HTR-8/SVneo (cell line): ENCODE measurements at regions not wholly inside any gene's neighbourhood (a gene's known extent, or its start where the extent isn't known, plus 50 kb on each side); places are given as distances from the start of the nearest gene placed in this dataset.

Experiments
- DNase-seq: peaks from one replicate; pipeline ENCODE4 v3.0.0; 2011; ENCODE audit warnings: low spot score, mixed read lengths; ENCODE audit not compliant: insufficient read length
- FAIRE-seq: peaks from 2 replicates; lab custom pipeline; 2011; peaks lifted over from hg19 to GRCh38; lab: Jason Lieb, UNC

DNA sequence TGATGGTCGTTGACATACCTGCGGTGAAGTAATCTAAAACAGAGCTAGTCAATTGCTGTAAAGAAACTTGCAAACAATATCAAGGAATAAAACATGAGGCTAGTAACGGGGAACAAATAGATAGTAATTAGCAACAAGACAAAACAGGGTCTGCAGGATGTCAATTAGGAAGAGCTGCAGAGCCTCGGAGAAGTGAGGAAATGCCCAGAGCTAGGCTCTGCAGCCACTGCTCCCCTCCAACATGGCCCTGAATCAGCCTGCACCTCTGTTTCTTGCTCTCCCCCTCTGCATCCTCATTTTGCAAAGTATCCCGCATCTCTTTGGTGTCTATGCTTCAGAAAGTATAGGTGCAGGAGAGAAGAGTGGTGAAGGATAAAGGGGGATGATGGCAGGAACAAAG, 507.4 kb upstream of the FAT3 start:
- FAIRE-seq (no peak), DNase-seq (no peak)

DNA sequence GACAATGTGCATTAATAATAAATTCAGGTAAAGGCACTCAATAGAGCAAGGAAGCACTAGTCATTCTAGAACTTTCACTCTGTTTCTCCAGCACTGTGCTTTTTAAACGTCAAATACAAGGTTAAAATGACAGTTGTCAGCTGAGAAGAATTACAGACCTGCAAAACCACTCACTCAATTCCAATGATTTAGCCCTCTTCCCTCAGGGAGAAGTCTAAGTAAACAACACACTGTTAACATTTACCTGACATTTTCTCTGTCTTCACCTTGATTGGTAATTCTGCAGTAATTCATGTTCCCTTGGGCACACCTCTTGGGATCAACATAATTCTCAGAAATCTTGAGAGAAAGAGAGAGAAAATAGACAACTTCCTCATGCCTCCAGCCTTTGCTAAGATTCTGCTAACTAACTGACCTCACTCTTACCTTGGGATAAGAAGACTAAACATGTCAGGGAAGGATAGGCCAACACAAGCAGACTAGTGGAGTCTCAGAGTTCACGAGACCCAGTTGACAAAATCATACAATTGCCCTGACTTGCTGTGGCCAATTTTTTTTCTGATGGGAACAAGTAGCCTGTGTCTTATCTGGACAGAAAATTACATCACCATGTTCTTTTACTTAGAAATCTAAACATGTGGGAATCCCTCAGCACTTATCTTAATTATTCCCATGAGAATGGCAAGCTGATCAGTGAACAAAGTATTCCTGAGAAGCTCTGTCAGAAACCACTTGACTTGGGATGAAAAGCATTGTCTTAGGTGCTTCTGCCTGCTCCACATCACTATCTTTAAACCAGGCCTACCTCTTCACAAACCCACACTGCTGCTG, 516.8 kb upstream of the FAT3 start:
- no peak for DNase-seq
- FAIRE-seq: no peak

DNA sequence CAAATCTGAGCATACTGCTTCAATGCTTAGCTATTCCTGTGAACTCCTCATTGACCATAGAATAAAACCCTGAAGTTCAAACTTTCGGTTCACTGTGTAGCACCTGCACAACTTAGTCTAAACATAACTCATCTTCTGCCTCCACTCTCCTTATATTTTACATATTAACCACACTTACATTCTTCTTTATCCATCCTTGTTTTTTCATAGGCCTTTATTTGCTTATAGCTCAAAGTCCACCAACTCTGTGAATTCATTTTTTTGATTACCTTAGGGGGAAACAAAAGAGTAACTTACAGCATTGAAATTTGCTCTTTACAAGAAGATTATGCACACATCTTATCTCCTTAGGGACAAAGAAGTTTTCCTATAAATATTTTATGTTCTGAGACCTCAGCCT, 521.6 kb upstream of the FAT3 start:
- no peak for FAIRE-seq

DNA sequence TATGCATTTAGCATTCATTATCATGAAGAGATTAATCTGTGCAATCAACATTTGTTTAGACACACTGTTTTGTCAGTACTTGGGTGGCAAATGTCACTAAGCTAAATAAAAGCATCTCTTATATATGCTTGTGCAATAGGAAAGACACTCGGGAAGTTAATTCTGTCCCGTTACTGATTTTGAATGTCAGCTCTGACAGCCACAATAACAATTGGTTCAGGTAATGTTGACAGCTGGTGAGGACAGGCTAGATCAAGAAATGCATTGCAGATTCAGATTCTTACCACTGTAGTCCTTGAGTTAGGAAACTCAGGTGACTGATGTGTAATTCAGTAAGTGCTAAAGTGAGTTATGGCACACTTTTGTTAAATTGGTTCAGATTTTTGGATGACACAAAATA, 523.8 kb upstream of the FAT3 start:
- FAIRE-seq: no peak
- DNase-seq: no peak

More for the DNA sequence above, 521.6 kb upstream of the FAT3 start:
- DNase-seq: no peak

DNA sequence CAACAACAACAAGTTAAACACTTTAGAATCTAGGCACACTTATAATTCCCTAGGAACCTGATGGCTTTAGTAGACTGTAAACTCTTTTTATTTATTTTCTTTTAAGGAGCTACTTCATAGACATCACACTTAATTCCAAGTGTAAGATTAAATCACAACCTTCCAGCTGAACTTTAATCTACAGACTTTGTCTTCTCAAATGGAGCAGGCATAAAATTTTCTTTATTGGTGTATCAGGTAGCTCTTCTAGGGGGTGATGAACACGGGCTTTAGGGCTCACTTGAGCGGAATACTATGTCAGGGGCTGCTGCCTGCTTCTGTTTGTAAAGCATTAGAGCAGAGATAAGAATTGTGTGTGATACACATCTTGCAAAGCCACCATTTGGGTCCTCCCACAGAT, 525.8 kb upstream of the FAT3 start:
- FAIRE-seq (no peak), DNase-seq (no peak)

GRCh38 chr11:91694331-91694730, 530.3 kb upstream of the FAT3 start:
- FAIRE-seq (no peak), DNase-seq (no peak)

DNA sequence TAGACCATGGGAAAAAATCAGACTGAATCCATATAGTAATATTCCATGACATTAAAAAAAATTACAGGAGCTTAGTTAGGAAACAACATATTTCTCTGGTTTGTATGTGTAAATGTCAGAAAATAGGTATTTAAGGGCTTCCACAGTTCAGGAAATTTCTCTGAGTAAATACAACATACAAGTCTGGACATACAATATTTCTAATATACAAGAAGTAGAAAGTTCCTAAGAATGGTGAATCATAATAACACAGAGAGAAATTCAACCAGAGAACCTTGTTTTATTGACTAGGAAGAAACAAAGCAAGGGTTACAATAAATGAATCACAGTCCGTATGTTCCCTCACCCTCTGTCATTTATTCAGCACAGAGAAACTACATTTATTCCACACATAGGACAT, 532.7 kb upstream of the FAT3 start:
- FAIRE-seq: no peak
- no peak for DNase-seq

DNA sequence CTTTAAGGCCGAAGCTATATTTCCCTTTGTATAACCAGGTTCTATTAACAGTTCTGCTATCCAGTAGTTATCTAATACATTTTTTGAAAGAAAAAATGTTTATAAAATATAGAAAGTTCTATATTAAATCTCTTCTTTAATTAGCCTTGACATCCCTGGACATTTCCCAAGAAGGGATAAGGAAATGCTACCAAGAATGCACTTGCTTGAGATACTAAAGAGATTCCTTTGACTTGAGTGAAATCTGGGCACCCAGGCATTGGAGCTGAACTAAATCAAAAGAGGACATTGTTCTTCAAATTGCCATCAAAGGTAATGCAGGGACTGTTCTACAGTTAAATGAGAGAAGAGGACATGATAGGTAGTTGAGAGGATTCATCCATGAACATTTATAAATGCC, 535.9 kb upstream of the FAT3 start:
- DNase-seq: no peak
- no peak for FAIRE-seq

DNA sequence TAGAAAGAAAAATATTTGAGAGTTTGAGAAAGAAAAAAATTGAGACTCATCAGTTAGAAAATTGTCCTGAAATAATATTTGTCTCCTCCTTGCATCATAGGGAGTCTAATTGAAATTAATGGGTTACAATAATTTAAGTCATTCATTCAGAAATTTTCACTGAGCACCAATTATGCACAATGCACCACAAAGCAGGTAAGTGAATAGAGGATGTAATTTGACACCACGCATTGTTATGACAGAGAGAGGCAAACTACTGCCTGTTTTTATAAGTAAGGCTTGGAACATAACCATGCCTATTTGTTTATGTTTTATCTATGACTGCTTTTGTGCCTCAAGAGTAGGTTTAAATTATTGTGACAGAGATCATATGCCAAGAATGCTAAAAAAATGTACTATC, 537.9 kb upstream of the FAT3 start:
- no peak for FAIRE-seq

GRCh38 chr11:91686281-91686680, 538.3 kb upstream of the FAT3 start:
- DNase-seq (no peak), FAIRE-seq (no peak)

More for the DNA sequence above, 537.9 kb upstream of the FAT3 start:
- DNase-seq: no peak

DNA sequence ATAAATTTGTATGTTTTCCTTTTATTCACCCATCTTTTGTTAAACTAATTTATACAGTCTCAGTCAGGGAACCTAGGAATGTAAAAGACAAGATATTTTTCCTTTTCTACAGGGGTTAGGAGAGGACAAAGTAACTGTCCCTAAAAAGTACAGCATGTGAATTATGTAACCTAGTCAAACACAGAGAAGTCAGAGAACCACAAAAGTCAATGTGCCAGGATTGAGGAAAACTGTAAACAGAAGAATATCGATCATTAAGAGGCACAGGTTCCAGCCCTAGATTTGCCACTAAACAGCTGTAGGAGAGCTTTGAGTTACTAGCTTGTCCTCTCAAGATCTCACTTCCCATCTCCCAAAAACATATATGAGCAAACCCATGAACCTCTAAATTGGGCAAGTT, 550.9 kb upstream of the FAT3 start:
- DNase-seq (no peak), FAIRE-seq (no peak)

GRCh38 chr11:91664521-91664920, 560.1 kb upstream of the FAT3 start:
- FAIRE-seq: no peak
- no peak for DNase-seq

- DNase-seq (no peak), FAIRE-seq (no peak)
These were observed 564.6 kb upstream of the FAT3 start for GRCh38 chr11:91660036-91660435.

- no peak for DNase-seq
- FAIRE-seq: no peak
These were observed 569.9 kb upstream of the FAT3 start for GRCh38 chr11:91654686-91655085.

DNA sequence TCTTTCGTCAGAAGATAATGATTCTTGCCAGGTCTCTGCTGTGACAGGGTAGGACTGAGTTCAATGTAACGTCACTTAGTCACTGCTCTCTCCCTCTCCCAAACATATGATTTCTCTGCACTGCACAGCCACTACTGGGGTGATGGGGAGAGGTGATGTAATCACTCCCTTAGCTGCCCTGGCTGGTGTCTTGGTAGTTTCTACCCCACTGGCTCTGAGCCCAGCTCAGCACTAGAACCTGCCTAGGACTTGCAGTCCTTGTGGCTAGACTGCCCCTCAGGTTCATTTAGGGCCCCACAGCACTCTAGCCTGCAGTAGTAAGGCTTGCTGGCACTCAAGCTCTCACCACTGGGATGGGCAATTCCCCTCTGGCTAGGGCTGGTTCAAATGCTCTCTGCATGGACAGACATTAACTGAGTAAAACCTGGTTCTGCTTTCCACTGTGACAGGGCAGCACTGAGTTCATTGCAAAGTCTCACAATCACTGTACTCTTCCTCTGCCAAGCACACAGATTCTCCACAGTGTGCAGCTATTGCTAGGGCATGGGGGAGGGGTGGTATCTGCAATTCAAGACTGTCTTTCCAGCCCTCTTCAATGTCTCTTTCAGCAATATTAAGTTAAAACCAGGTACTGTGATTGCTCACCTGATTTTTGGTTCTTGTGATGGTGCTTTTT, 571.4 kb upstream of the FAT3 start:
- no peak for FAIRE-seq
- no peak for DNase-seq

DNA sequence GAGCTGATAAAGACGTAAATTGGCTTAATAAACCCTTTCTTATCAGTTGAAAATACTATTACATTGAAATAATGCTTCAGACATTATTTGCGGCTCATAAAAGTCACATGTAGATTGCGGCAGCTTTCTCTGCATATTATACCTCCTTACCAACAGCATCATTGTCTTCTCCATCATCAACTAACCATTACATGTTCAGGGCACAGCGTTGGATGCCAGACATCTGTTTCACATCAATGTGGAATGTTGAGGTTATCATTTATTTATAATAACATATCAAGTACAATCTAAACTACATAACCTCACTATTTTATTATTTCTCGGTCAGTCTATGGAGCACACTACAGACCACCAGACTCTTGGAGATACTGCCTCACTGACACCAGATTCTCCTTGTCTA, 573.8 kb upstream of the FAT3 start:
- DNase-seq (no peak), FAIRE-seq (no peak)

DNA sequence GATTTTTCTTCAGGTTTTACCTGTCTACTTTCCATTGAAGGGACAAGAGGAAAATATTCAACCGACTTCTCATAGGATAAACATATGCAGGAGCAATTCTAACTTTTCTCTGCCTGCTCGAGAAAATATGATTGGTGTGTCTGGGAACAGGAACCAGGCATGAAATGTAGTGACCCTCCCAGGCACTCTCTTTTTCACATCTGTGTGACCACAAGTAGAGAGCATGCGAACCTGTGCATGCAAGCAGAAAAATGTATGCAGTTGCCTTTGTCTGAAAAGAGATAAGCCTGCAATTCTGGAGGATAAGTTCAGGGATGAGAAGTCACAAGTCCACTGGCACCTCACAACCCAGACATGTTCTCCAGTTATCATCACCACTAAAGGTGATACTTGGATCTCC, 583.5 kb upstream of the FAT3 start:
- DNase-seq (no peak), FAIRE-seq (no peak)

DNA sequence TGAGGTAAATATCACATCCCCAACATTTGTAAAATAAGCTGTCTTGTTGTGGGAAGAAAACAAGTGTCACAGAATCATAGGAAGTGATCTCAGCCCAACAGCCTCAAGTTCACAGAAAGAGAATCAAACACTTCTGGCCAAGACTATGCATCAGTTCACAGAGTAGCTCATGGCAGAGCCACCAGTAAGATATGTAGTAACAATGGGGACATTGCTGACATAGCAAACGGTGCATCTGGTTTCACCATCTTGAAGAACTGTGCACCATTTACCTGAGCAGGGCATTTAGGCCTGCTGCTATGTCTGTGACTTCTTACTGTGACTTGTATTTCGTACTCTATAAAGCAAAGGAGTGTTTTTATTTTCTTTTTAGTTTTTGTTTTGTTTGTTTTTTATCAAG, 585.3 kb upstream of the FAT3 start:
- FAIRE-seq: no peak
- DNase-seq: no peak

DNA sequence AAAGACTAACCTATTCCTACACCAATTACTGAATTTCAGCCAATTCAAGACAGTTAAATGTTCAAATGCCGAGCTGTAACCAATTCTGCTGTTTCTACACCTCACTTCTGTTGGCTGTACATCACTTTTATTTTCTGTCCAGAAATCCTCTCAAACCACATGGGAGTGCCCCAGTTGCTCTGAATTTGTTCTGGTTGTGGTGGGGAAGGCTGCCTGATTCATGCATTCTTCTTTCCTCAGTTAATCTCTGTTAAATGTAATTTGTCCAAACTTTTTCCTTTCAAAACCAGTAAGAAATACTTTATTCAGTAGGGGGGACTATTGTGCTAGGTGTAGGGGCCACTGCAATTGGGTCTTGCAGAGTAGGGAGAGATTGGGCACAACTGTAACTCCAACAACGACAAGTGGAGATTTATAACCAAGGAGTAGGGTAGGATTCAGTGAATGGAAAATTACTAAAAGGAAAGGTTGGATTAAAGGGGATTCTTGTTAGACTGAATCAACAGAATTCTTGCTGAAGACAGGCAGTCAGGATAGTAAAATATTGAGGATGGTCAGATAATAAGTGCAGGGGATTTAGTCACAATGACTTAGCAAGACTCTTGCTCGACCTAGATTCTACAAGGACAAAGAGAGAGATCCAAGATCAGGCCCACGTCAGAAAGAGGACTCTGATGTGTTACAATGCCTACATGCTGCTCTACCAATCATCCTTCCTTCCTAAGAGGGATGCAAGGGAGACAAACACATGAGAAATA, 593.5 kb upstream of the FAT3 start:
- no peak for FAIRE-seq

GRCh38 chr11:91625495-91625894, 599.1 kb upstream of the FAT3 start:
- no peak for DNase-seq
- FAIRE-seq: no peak

More for the DNA sequence above, 593.5 kb upstream of the FAT3 start:
- no peak for DNase-seq

DNA sequence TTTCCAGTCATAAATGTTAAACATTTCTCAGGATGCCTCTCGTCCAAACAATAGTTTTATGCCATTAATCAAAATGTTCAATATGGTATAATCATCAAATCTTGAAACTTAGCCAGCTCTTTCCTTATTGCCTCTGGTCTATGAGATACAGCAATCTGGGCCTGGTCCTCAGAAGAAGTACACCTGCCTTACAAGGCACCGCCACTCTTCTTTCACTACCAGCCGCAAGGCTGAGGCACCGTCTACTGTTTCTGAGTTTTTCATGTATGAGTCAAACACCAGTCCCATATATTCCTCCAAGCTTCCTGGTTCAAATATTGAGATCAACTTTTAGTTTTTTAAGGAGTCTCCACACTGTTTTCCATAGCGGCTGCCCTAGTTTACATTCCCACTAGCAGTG, 600.6 kb upstream of the FAT3 start:
- no peak for FAIRE-seq
- no peak for DNase-seq
